Esophagus squamous epithelium (tissue), 4 donors: ENCODE measurements at regions not wholly inside any gene's neighbourhood (a gene's known extent, or its start where the extent isn't known, plus 50 kb on each side); places are given as distances from the start of the nearest gene placed in this dataset.

Experiments
- CTCF ChIP-seq, 6 experiments: fragments of 450-650 bp in 4 of 6; fragments of 200-600 bp in 2 of 6; sonication (generic) in 2 of 6; IDR thresholded peaks; one replicate each; pipeline ENCODE4 v1.5.1; 2016 to 2019; ENCODE audit warnings: antibody characterized with exemption in 6 of 6, mild to moderate bottlenecking in 4 of 6, moderate library complexity in 4 of 6
- POLR2A ChIP-seq, 4 donors: fragments of 450-650 bp; IDR thresholded peaks; one replicate each; pipeline ENCODE4 v1.6.1; 2017; ENCODE audit warnings: antibody characterized with exemption in 4 of 4, mild to moderate bottlenecking in 4 of 4, moderate library complexity in 3 of 4

GRCh38 chr2:52881606-52882005, 886.0 kb upstream of the CHAC2 start:
- TF ChIP-seq CTCF (IDR thresholded peaks at IDR 0.05) (no peak), POLR2A (IDR thresholded peaks at IDR 0.05) (no peak)
